ENCODE measurements at regions not wholly inside any gene's neighbourhood (a gene's known extent, or its start where the extent isn't known, plus 50 kb on each side); places are given as distances from the start of the nearest gene placed in this dataset.

DNA sequence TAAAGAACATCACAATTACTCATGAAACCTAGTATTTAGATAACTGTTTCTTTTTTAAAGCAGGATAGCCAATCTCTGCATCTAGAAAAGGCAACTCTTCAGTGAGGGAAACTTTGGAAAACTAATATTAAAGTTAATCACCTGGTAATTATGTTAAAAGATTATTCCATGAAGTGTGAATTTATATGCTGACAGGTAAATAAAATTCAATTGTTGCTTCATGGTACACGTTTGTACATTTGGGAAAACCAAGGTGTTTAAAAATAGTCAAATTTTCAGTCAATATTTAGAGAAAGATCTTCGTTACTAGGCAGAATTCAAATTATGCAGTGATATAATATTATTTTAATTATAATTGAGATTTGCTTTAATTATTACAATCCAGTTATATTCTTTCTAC lies 100.1 kb upstream of the LRFN5 start:
- Histone ChIP-seq H3K4me3 (ENCODE audit: low read depth in 2 of 2, low read length in 2 of 2) (no peak overlapping the region), H3K4me1 (ENCODE audit: control insufficient read depth, insufficient read depth, low read length) (no peaks in the 10 kb centered on the region), H3K27me3 (ENCODE audit: control insufficient read depth, insufficient read depth, low read length) (no peaks in the 10 kb centered on the region), H3K27ac (ENCODE audit: low read length) (no peak overlapping the region), H3K36me3 (ENCODE audit: control insufficient read depth, insufficient read depth, low read length) (no peaks in the 10 kb centered on the region), H3K9me3 (ENCODE audit: control insufficient read depth, insufficient read depth, low read depth, low read length) (no peaks in the 10 kb centered on the region)
- intact Hi-C loops (cut with micrococcal nuclease; ENCODE audit: unreplicated experiment) (no loop called here), in situ Hi-C loops (cut with HindIII; ENCODE audit: low pct_unique_long_range_greater_than_20kb, low sequenced_read_pairs) (no loop called here)
- no peak for TF ChIP-seq SIN3A (IDR thresholded peaks at IDR 0.05; ENCODE audit: borderline replicate concordance, insufficient read depth, low read depth, low read length)
- no peak for DNase-seq (ENCODE audit: low read depth, low spot score)
- BruUV-seq (replicated peaks) = no TSS peak
- ChIA-PET CTCF (no interaction called here), POLR2A (no interaction called here)
- ATAC-seq = no peak

DNA sequence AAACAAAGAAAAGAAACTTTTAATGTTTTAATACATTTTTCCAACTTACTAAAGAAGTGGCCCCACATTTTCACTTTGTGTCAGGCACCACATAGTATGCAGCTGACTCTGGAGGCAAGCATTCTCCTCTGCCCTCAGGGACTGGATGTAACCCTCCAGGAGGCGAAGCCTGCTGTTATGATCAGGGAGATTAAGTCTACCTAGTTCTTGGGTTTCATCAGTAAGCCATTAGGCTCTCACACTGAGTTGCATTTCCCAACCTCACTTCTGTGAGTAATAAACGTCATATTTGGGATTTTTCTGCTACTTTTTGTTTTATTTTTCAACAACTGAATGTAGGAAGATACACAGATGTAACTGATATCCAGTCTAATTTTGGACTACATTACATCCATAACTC lies 101.2 kb upstream of the LRFN5 start:
- Histone ChIP-seq H3K36me3 (ENCODE audit: control insufficient read depth, insufficient read depth, low read length) (no peaks in the 10 kb centered on the region), H3K9me3 (ENCODE audit: control insufficient read depth, insufficient read depth, low read depth, low read length) (no peaks in the 10 kb centered on the region), H3K4me1 (ENCODE audit: control insufficient read depth, insufficient read depth, low read length) (no peaks in the 10 kb centered on the region), H3K27me3 (ENCODE audit: control insufficient read depth, insufficient read depth, low read length) (no peaks in the 10 kb centered on the region), H3K4me3 (ENCODE audit: low read depth in 2 of 2, low read length in 2 of 2) (no peak overlapping the region), H3K27ac (ENCODE audit: low read length) (no peak overlapping the region)
- TF ChIP-seq CTCF (IDR thresholded peaks at IDR 0.05) = no peak
- TF ChIP-seq TCF7L2 (IDR thresholded peaks at IDR 0.05; ENCODE audit: low read depth, low read length) = no peak
- TF ChIP-seq SIN3A (IDR thresholded peaks at IDR 0.05; ENCODE audit: borderline replicate concordance, insufficient read depth, low read depth, low read length) = no peak
- no peak for TF ChIP-seq POLR2AphosphoS5 (IDR thresholded peaks at IDR 0.05; ENCODE audit: low read depth, low read length)
- TF ChIP-seq, protein P1, sequence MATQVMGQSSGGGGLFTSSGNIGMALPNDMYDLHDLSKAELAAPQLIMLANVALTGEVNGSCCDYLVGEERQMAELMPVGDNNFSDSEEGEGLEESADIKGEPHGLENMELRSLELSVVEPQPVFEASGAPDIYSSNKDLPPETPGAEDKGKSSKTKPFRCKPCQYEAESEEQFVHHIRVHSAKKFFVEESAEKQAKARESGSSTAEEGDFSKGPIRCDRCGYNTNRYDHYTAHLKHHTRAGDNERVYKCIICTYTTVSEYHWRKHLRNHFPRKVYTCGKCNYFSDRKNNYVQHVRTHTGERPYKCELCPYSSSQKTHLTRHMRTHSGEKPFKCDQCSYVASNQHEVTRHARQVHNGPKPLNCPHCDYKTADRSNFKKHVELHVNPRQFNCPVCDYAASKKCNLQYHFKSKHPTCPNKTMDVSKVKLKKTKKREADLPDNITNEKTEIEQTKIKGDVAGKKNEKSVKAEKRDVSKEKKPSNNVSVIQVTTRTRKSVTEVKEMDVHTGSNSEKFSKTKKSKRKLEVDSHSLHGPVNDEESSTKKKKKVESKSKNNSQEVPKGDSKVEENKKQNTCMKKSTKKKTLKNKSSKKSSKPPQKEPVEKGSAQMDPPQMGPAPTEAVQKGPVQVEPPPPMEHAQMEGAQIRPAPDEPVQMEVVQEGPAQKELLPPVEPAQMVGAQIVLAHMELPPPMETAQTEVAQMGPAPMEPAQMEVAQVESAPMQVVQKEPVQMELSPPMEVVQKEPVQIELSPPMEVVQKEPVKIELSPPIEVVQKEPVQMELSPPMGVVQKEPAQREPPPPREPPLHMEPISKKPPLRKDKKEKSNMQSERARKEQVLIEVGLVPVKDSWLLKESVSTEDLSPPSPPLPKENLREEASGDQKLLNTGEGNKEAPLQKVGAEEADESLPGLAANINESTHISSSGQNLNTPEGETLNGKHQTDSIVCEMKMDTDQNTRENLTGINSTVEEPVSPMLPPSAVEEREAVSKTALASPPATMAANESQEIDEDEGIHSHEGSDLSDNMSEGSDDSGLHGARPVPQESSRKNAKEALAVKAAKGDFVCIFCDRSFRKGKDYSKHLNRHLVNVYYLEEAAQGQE (IDR thresholded peaks at IDR 0.05; ENCODE audit: insufficient read depth in 1 of 2, low read depth in 2 of 2, low read length in 1 of 2) = no peak
- DNase-seq (ENCODE audit: low read depth, low spot score) (no peak), ATAC-seq (no peak)
- intact Hi-C loops (cut with micrococcal nuclease; ENCODE audit: unreplicated experiment) (no loop called here), in situ Hi-C loops (cut with HindIII; ENCODE audit: low pct_unique_long_range_greater_than_20kb, low sequenced_read_pairs) (no loop called here)
- no TSS peak for BruUV-seq (replicated peaks)
- ChIA-PET POLR2A (no interaction called here), CTCF (no interaction called here)

DNA sequence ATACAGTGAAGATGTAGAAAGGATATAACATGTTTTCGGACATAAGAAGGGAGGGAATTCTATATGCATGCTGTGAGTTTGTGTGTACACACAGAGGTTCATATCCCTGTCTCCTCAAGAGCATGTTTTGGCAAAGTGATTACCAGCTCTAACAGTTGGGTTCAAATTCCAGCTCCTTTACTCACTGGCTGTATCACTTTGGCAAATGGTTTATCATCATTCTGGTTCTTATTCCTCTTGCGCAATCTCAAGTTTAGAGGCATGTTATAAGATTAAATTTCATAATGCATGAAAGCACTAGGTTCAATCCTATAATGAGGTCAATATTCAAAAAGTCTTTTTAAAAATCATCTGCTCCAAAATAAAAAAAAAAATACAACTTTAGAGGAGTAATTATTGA lies 107.7 kb upstream of the LRFN5 start:
- Histone ChIP-seq H3K4me1 (ENCODE audit: control insufficient read depth, insufficient read depth, low read length) (no peaks in the 10 kb centered on the region), H3K4me3 (ENCODE audit: low read depth in 2 of 2, low read length in 2 of 2) (no peak overlapping the region), H3K27ac (ENCODE audit: low read length) (no peak overlapping the region), H3K27me3 (ENCODE audit: control insufficient read depth, insufficient read depth, low read length) (no peaks in the 10 kb centered on the region), H3K9me3 (ENCODE audit: control insufficient read depth, insufficient read depth, low read depth, low read length) (no peaks in the 10 kb centered on the region), H3K36me3 (ENCODE audit: control insufficient read depth, insufficient read depth, low read length) (no peaks in the 10 kb centered on the region)
- intact Hi-C loops (cut with micrococcal nuclease; ENCODE audit: unreplicated experiment) (no loop called here), in situ Hi-C loops (cut with HindIII; ENCODE audit: low pct_unique_long_range_greater_than_20kb, low sequenced_read_pairs) (no loop called here)
- ATAC-seq (no peak), DNase-seq (ENCODE audit: low read depth, low spot score) (no peak)
- POLR2A ChIA-PET = no interaction called here
- TF ChIP-seq, protein P1 (IDR thresholded peaks at IDR 0.05; ENCODE audit: insufficient read depth in 1 of 2, low read depth in 2 of 2, low read length in 1 of 2) = no peak
- BruUV-seq (replicated peaks) = no TSS peak
- CTCF ChIA-PET = no interaction called here

Measured in Panc1 (cell line).